K562 (cell line): ENCODE measurements at regions not wholly inside any gene's neighbourhood (a gene's known extent, or its start where the extent isn't known, plus 50 kb on each side); places are given as distances from the start of the nearest gene placed in this dataset.

Experiments
- ATAC-seq: fragments of 200-7000 bp; cut with Tn5 transposase; 3 replicates; pipeline ENCODE4 v1.9.1; 2020; ENCODE audit warnings: moderate library complexity
- BruUV-seq: library from RNA; stranded (reverse); fragments of 400-500 nt; replicated peaks from 2 replicates; lab custom pipeline; 2021; lab: Mats Ljungman, UMichigan
- CTCF ChIA-PET: fragments of 300-600 bp; formaldehyde crosslinking; extraction: SDS; loops from one replicate; lab custom pipeline; 2021; ENCODE audit warnings: low intra/inter-chr PET ratio; lab: Yijun Ruan, JAX
- POLR2A ChIA-PET: fragments of 300-600, 350-650 bp; sonication (Branson Sonifier 250); formaldehyde crosslinking; extraction: SDS; loops from one replicate; lab custom pipeline; 2021; ENCODE audit warnings: antibody characterized with exemption, inconsistent platforms; lab: Yijun Ruan, JAX
- DNase-seq, 4 experiments: peaks; one replicate each; pipeline versions ENCODE4 v3.0.0 to v3.0.0-alpha.2; 2011 to 2018; ENCODE audit warnings: low spot score in 3 of 4, mixed read lengths in 3 of 4; ENCODE audit errors: extremely low read depth in 1 of 4
- FAIRE-seq: peaks from 2 replicates; lab custom pipeline; 2011; peaks lifted over from hg19 to GRCh38; lab: Jason Lieb, UNC
- H2AFZ ChIP-seq: 2 replicates; pipeline ENCODE4 v1.6.0; 2011; ENCODE audit warnings: low read depth, low read length, control low read depth, inconsistent platforms
- H3K27ac ChIP-seq: fragments of 200-600 bp; 3 replicates; pipeline ENCODE4 v1.8.0; 2011; ENCODE audit warnings: low read depth, mild to moderate bottlenecking, control low read depth, inconsistent platforms, low read length, moderate library complexity, mixed read lengths; ENCODE audit errors: extremely low read depth
- H3K27me3 ChIP-seq, 2 experiments: fragments of 300-600 bp in 1 of 2; 2 replicates in 1 of 2; 3 replicates in 1 of 2; pipeline versions ENCODE4 v1.6.0 to v1.8.0; 2011; ENCODE audit warnings: inconsistent platforms in 2 of 2, low read length in 2 of 2, mild to moderate bottlenecking in 1 of 2, mixed read lengths in 1 of 2, moderate library complexity in 1 of 2; ENCODE audit not compliant: control insufficient read depth in 2 of 2, insufficient read depth in 2 of 2
- H3K36me3 ChIP-seq: fragments of 300-600 bp; 3 replicates; pipeline ENCODE4 v1.8.0; 2011; ENCODE audit warnings: mild to moderate bottlenecking, low read length, inconsistent platforms; ENCODE audit not compliant: control insufficient read depth, insufficient read depth
- H3K4me1 ChIP-seq, 2 experiments: fragments of 200-600 bp in 1 of 2; replicated peaks in 1 of 2; 2 replicates in 1 of 2; 3 replicates in 1 of 2; pipeline versions ENCODE4 v1.5.1 to v1.8.0; 2011; ENCODE audit warnings: inconsistent platforms in 2 of 2, low read length in 2 of 2, mild to moderate bottlenecking in 1 of 2, mixed read lengths in 1 of 2, moderate library complexity in 1 of 2; ENCODE audit not compliant: control insufficient read depth in 2 of 2, insufficient read depth in 2 of 2
- H3K4me2 ChIP-seq: 2 replicates; pipeline ENCODE4 v1.6.1; 2011; ENCODE audit warnings: low read length, control low read depth, inconsistent platforms, mixed read lengths; ENCODE audit not compliant: insufficient read depth
- H3K4me3 ChIP-seq: fragments of 200-600 bp; sonication (generic), shearing (Covaris generic); 2 replicates; pipeline ENCODE4 v1.5.1; 2016; ENCODE audit warnings: control low read depth, inconsistent platforms
- H3K79me2 ChIP-seq: fragments of 200-600 bp; 3 replicates; pipeline ENCODE4 v1.8.0; 2011; ENCODE audit warnings: low read length, inconsistent platforms; ENCODE audit not compliant: control insufficient read depth, insufficient read depth
- H3K9ac ChIP-seq, 2 experiments: 2 replicates each; pipeline versions ENCODE4 v1.6.0 to v1.6.1; 2011; ENCODE audit warnings: low read depth in 2 of 2, low read length in 2 of 2, control low read depth in 1 of 2, inconsistent platforms in 1 of 2, mild to moderate bottlenecking in 1 of 2, mixed read lengths in 1 of 2; ENCODE audit not compliant: insufficient read depth in 1 of 2
- H3K9me1 ChIP-seq: one replicate; pipeline ENCODE4 v1.6.0; 2011; ENCODE audit warnings: inconsistent platforms, mild to moderate bottlenecking, low read length, moderate library complexity; ENCODE audit not compliant: control insufficient read depth, insufficient read depth
- H3K9me3 ChIP-seq: replicated peaks from 2 replicates; pipeline ENCODE4 v1.5.1; 2011; ENCODE audit warnings: low read depth, low read length, inconsistent platforms; ENCODE audit not compliant: control insufficient read depth, insufficient read depth
- H4K20me1 ChIP-seq: replicated peaks from 2 replicates; pipeline ENCODE4 v1.6.1; 2011; ENCODE audit warnings: low read length, inconsistent platforms, mixed read lengths; ENCODE audit not compliant: control insufficient read depth, insufficient read depth
- BACH1 ChIP-seq: fragments of 200-800 bp; sonication (Bioruptor generic); IDR thresholded peaks from 2 replicates; pipeline ENCODE4 v1.6.1; 2016; ENCODE audit warnings: missing genetic modification characterization, missing compliant biosample characterization
- FOXK1 ChIP-seq: sonication (generic); formaldehyde crosslinking; IDR thresholded peaks from 2 replicates; pipeline ENCODE4 v1.8.0; 2022; ENCODE audit warnings: missing genetic modification reagents, mild to moderate bottlenecking, borderline replicate concordance
- JUN ChIP-seq, 2 experiments: sonication (generic) in 1 of 2; formaldehyde crosslinking in 1 of 2; IDR thresholded peaks; 2 replicates each; pipeline versions ENCODE4 v1.6.1 to v1.8.0; 2012 to 2022; ENCODE audit warnings: borderline replicate concordance in 2 of 2, mild to moderate bottlenecking in 2 of 2, improper control_type of control experiment in 1 of 2, low read depth in 1 of 2, low read length in 1 of 2, missing genetic modification reagents in 1 of 2
- NR2F6 ChIP-seq: fragments of 450-650 bp; formaldehyde crosslinking; IDR thresholded peaks from 2 replicates; pipeline ENCODE4 v1.4.0; 2020; ENCODE audit warnings: mild to moderate bottlenecking
- TAF1 ChIP-seq: IDR thresholded peaks from 2 replicates; pipeline ENCODE4 v1.6.1; 2011; ENCODE audit warnings: mild to moderate bottlenecking, low read length, moderate library complexity; ENCODE audit not compliant: insufficient read depth, control insufficient read depth, severe bottlenecking; ENCODE audit errors: extremely low read depth
- ZBTB1 ChIP-seq: sonication (generic); formaldehyde crosslinking; IDR thresholded peaks from 2 replicates; pipeline ENCODE4 v1.8.1; 2023; ENCODE audit warnings: missing genetic modification reagents, low read depth, mild to moderate bottlenecking, borderline replicate concordance
- ZNF445 ChIP-seq: fragments of 250-450 bp; sonication (Bioruptor Pico); IDR thresholded peaks from 2 replicates; pipeline ENCODE4 v1.4.0; 2020; ENCODE audit warnings: low read depth, mild to moderate bottlenecking, moderate library complexity
- WGBS: fragments of 100-300 bp; shearing (Covaris generic); methylation state at CpG from one replicate; pipeline ENCODE4 v1.1.6; 2016; ENCODE audit warnings: low coverage, mixed read lengths; ENCODE audit not compliant: insufficient coverage; ENCODE audit errors: missing lambda C conversion rate; 5-methylcytosine and 5-hydroxymethylcytosine counted together
- in situ Hi-C: fragments of 300-500 bp; cut with MboI; formaldehyde crosslinking; loops from 4 replicates; pipeline ENCODE4 v1.15.0; 2018; ENCODE audit warnings: inconsistent platforms, mixed read lengths
- intact Hi-C: fragments of 100-400 bp; cut with micrococcal nuclease; formaldehyde crosslinking; loops from 2 replicates; pipeline ENCODE4 v1.14.2; 2022
- TF ChIP-seq, protein P1 (sequence below): fragments of 450-650 bp; IDR thresholded peaks from one replicate; pipeline ENCODE4 v1.6.1; 2018; ENCODE audit warnings: mild to moderate bottlenecking, moderate library complexity; ENCODE audit not compliant: partially characterized antibody

DNA sequence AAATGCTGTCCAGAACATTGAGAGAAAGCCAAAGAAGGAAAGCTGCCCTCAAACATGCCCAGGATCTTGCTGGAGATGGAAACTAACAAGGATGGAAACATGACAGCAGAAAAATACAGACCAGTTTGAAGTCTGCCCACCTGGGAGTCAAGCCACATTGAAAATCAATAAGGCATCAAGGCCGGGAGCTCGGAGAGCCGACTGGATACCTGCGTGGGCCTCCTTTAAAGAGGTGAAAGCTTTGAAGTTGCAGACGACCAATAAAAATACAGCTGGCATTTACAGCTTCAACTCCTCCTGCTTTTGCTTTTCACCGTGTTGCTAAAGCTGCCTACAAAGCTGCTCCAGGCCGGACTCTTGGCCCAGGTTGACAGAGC, 279.7 kb downstream of the SRBD1 start:
- H3K9me1 ChIP-seq, result no peaks in the 10 kb centered on the region
- in situ Hi-C loops (no loop called here), intact Hi-C loops (loop anchor here (10.0 kb wide), 1 partner anchor 163 kb away; no protein-coding TSS in a partner anchor)
- TF ChIP-seq NR2F6 (CRISPR knock-in tag) (no peak), TAF1 (no peak), BACH1 (no peak), JUN (IDR thresholded peaks at IDR 0.05; ENCODE audit: borderline replicate concordance, low read depth, low read length) (no peak), JUN (CRISPR knock-in tag; IDR thresholded peaks at IDR 0.05; ENCODE audit: borderline replicate concordance) (no peak), FOXK1 (CRISPR knock-in tag) (no peak), ZBTB1 (CRISPR knock-in tag) (no peak), ZNF445 (CRISPR knock-in tag) (no peak)
- TF ChIP-seq, protein P1, sequence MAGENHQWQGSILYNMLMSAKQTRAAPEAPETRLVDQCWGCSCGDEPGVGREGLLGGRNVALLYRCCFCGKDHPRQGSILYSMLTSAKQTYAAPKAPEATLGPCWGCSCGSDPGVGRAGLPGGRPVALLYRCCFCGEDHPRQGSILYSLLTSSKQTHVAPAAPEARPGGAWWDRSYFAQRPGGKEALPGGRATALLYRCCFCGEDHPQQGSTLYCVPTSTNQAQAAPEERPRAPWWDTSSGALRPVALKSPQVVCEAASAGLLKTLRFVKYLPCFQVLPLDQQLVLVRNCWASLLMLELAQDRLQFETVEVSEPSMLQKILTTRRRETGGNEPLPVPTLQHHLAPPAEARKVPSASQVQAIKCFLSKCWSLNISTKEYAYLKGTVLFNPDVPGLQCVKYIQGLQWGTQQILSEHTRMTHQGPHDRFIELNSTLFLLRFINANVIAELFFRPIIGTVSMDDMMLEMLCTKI, result no peak
- H3K9ac ChIP-seq, result no peak overlapping the region
- H3K79me2 ChIP-seq, result no peaks in the 10 kb centered on the region
- H3K9me3 ChIP-seq, result no peaks in the 10 kb centered on the region
- POLR2A ChIA-PET, result interaction anchor here (0.9 to 1.5 kb wide), 3 partner anchors 11 to 14 kb away, joined by 3 to 5 read pairs (median 4); no protein-coding TSS in a partner anchor
- WGBS, result 1% methylated on average over 7 of the region's 7 CpGs
- CTCF ChIA-PET, result no interaction called here
- H3K4me2 ChIP-seq, result no peak overlapping the region
- ATAC-seq (no peak), DNase-seq (no peak), FAIRE-seq (no peak)
- H3K27ac ChIP-seq, result no peak overlapping the region
- no peak overlapping the region for H3K4me3 ChIP-seq
- H3K27me3 ChIP-seq, result peaks cover 27 to 76% of the 10 kb centered on the region in 2 experiments
- no peak overlapping the region for H2AFZ ChIP-seq
- no peaks in the 10 kb centered on the region for H3K4me1 ChIP-seq
- no peaks in the 10 kb centered on the region for H3K36me3 ChIP-seq
- H4K20me1 ChIP-seq, result no peaks in the 10 kb centered on the region
- no TSS peak for BruUV-seq
